ENCODE measurements at regions not wholly inside any gene's neighbourhood (a gene's known extent, or its start where the extent isn't known, plus 50 kb on each side); places are given as distances from the start of the nearest gene placed in this dataset.

GRCh38 chr2:222993920-222994650, 57.9 kb upstream of the KCNE4 start:
- peak; percentile 13 for DNase-seq

GRCh38 chr2:222998459-222998858, 53.5 kb upstream of the KCNE4 start:
- DNase-seq = no peak

- no peak for DNase-seq
Measured at GRCh38 chr2:223000872-223001796, 50.9 kb upstream of the KCNE4 start.

- no peak for DNase-seq
Measured at GRCh38 chr2:223001797-223002175, 50.2 kb upstream of the KCNE4 start.
